ENCODE measurements at regions not wholly inside any gene's neighbourhood (a gene's known extent, or its start where the extent isn't known, plus 50 kb on each side); places are given as distances from the start of the nearest gene placed in this dataset.
A peak's percentile ranks its signal among the peaks of the same experiment; 100 is the strongest.

DNA sequence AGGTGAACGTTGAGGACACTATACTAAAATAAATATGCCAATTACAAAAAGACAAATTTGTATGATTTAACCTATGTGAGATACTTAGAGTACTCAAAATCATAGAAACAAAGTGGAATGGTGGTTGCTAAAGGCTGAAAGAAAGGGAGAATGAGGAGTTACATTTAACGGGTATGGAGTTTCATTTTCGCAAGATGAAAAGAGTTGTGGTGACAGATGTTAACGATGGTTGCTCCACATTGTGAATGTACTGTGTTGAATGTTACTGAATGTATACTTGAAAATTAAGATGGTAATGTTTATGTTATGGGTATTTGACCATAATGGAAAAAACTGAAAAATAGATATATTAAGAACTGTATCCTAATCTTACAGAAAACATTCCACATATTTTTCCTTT is 51.3 kb upstream of the MOCS2 start:
- Histone ChIP-seq H3K4me3 (ENCODE audit: low read depth in 1 of 3, low read length in 3 of 3) (no peak overlapping the region), H3K27me3 (ENCODE audit: control insufficient read depth in 3 of 3, insufficient read depth in 3 of 3, low read length in 3 of 3) (no peaks in the 10 kb centered on the region), H3K36me3 (ENCODE audit: control insufficient read depth in 3 of 3, insufficient read depth in 2 of 3, low read depth in 1 of 3, low read length in 3 of 3) (no peaks in the 10 kb centered on the region), H3K27ac (ENCODE audit: low read depth in 1 of 3, low read length in 2 of 3) (no peak overlapping the region), H3K9me3 (ENCODE audit: control insufficient read depth in 2 of 2, insufficient read depth in 1 of 2, low read depth in 1 of 2, low read length in 1 of 2) (no peaks in the 10 kb centered on the region), H3K4me1 (ENCODE audit: control insufficient read depth in 3 of 3, insufficient read depth in 2 of 3, low read depth in 1 of 3, low read length in 2 of 3) (peaks cover 0 to 5% (median 4%) of the 10 kb centered on the region in 3 donors)
- DNase-seq: no peak
- 61 to 66% (median 66%) methylated on average over 4 of the region's 4 CpGs for WGBS, 3 donors
- no peak for FAIRE-seq

DNA sequence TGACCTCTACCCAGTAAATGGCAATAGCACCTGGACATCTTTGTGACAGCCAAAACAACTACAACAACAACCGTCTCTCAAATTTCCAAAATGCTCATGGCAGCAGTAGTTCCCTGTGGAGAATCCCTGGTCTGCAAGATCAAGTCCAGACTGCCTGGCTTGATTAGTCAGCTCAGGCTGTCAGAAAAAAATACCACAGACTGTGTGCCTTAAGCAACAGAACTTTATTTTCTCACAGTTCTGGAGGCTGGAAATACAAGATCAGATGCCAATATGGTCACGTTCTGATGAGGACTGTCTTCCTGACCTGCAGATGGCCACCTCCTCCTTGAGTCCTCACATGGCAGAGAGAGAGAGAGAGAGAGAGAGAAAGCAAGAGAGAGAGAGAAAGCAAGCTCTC is 52.3 kb upstream of the MOCS2 start:
- no peaks in the 10 kb centered on the region for H3K36me3 ChIP-seq (ENCODE audit: control insufficient read depth in 3 of 3, insufficient read depth in 2 of 3, low read depth in 1 of 3, low read length in 3 of 3)
- H3K27me3 ChIP-seq (ENCODE audit: control insufficient read depth in 3 of 3, insufficient read depth in 3 of 3, low read length in 3 of 3): no peaks in the 10 kb centered on the region
- H3K27ac ChIP-seq (ENCODE audit: low read depth in 1 of 3, low read length in 2 of 3): no peak overlapping the region
- H3K9me3 ChIP-seq (ENCODE audit: control insufficient read depth in 2 of 2, insufficient read depth in 1 of 2, low read depth in 1 of 2, low read length in 1 of 2): no peaks in the 10 kb centered on the region
- H3K4me1 ChIP-seq (ENCODE audit: control insufficient read depth in 3 of 3, insufficient read depth in 2 of 3, low read depth in 1 of 3, low read length in 2 of 3): peaks cover 0 to 5% (median 4%) of the 10 kb centered on the region in 3 donors
- no peak overlapping the region for H3K4me3 ChIP-seq (ENCODE audit: low read depth in 1 of 3, low read length in 3 of 3)
- whole genome bisulfite sequencing, 3 donors: 69 to 83% (median 74%) methylated on average over 2 of the region's 2 CpGs
- FAIRE-seq (no peak), DNase-seq (no peak)

DNA sequence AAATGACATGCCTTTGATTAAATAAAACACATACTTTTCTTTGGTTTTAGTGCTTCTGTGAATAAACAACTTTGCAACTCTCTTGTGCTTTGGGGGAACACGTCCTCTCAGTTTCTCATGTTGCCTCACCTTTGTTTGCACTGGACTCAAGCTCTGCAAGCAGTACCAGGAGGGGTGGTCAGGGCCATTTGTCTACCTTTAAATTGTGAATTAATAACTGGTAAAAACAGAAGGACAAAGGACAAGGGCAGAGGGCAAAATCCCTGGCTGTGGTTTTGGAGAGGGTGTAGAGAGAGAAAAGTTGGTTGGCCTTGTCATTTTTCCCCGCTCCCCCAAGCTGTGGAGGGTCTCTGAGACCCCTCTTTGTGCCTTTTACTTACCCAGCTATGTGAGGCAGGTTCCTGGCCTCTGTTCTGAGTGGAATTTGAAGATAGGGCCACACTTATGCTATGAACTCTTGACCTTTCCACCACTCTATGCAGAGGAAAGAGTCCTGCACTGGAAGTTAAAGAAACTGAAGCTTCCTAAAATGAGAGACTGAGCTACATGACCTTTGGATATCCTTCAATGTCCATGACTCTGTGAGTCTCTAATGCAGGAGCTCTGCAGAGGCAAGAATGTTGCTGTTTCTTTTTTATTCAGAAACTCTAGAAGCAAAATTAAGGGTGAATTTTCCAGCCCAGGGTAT is 55.1 kb upstream of the MOCS2 start:
- no peak for FAIRE-seq
- Histone ChIP-seq H3K27me3 (ENCODE audit: control insufficient read depth in 3 of 3, insufficient read depth in 3 of 3, low read length in 3 of 3) (no peaks in the 10 kb centered on the region), H3K9me3 (ENCODE audit: control insufficient read depth in 2 of 2, insufficient read depth in 1 of 2, low read depth in 1 of 2, low read length in 1 of 2) (no peaks in the 10 kb centered on the region), H3K36me3 (ENCODE audit: control insufficient read depth in 3 of 3, insufficient read depth in 2 of 3, low read depth in 1 of 3, low read length in 3 of 3) (no peaks in the 10 kb centered on the region), H3K4me3 (ENCODE audit: low read depth in 1 of 3, low read length in 3 of 3) (no peak overlapping the region), H3K27ac (ENCODE audit: low read depth in 1 of 3, low read length in 2 of 3) (no peak overlapping the region), H3K4me1 (ENCODE audit: control insufficient read depth in 3 of 3, insufficient read depth in 2 of 3, low read depth in 1 of 3, low read length in 2 of 3) (peaks cover 0 to 5% (median 4%) of the 10 kb centered on the region in 3 donors)
- WGBS, 3 donors: 68 to 76% (median 75%) methylated on average over 2 of the region's 2 CpGs
- DNase-seq: no peak

DNA sequence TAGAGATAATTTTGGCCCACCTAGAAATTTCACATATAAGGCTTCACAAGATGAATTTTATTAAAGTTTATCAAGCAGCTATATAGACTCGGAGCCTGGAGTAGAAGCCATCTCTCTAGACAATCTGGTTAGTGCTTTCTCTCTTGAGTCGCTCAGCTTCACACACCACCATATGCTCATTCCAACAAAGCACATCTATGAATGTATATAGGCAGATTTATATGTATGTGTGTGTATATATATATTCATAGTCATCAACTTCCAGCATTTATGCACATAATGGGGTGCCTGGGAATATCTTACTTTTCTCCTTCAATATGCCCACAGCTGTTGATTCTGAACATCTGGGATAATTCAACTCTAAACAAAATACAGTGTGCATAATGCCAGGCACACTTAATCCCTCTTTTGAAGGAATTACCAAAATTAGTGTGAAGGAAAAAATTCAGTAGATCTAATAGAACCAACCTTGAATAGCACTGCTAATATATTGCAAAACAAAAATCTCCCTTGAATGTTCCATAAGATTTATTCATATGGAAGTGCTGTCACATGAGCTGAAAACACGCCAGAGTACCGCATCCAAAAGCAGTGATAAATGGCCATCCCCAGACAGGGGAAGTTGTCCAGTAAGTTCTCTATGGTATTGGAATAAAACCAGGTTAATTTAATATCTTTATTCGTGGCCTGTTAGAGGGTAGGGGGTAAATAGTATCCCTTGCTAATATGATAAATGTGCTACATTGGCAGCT is 56.0 kb upstream of the MOCS2 start:
- WGBS, 3 donors: 68 to 82% (median 81%) methylated on average over 5 of the region's 5 CpGs

DNA sequence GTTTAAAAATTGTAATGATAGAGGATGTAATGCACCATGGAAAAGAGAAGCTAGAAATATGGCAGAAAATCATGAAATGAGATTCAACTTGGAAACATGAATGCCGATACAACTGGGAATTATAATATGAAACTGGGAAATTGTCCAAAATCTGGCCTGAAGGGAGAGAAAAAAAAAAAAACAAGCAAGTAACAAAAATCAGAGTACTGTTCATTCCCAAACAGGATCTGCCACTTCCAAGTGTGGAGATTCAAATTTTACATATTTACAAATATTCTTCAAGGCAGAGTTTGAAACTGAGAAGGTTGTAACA is 56.6 kb upstream of the MOCS2 start:
- Histone ChIP-seq H3K4me3 (ENCODE audit: low read depth in 1 of 3, low read length in 3 of 3) (no peak overlapping the region), H3K36me3 (ENCODE audit: control insufficient read depth in 3 of 3, insufficient read depth in 2 of 3, low read depth in 1 of 3, low read length in 3 of 3) (no peaks in the 10 kb centered on the region), H3K27me3 (ENCODE audit: control insufficient read depth in 3 of 3, insufficient read depth in 3 of 3, low read length in 3 of 3) (no peaks in the 10 kb centered on the region), H3K4me1 (ENCODE audit: control insufficient read depth in 3 of 3, insufficient read depth in 2 of 3, low read depth in 1 of 3, low read length in 2 of 3) (peaks cover 0 to 5% (median 4%) of the 10 kb centered on the region in 3 donors), H3K27ac (ENCODE audit: low read depth in 1 of 3, low read length in 2 of 3) (no peak overlapping the region), H3K9me3 (ENCODE audit: control insufficient read depth in 2 of 2, insufficient read depth in 1 of 2, low read depth in 1 of 2, low read length in 1 of 2) (no peaks in the 10 kb centered on the region)
- 60 to 83% (median 70%) methylated on average over 1 of the region's 1 CpG for WGBS, 3 donors
- FAIRE-seq (no peak), DNase-seq (no peak)

More for the DNA sequence above, 56.0 kb upstream of the MOCS2 start:
- no peak for FAIRE-seq
- DNase-seq: no peak
- Histone ChIP-seq H3K27ac (ENCODE audit: low read depth in 1 of 3, low read length in 2 of 3) (no peak overlapping the region), H3K4me1 (ENCODE audit: control insufficient read depth in 3 of 3, insufficient read depth in 2 of 3, low read depth in 1 of 3, low read length in 2 of 3) (peaks cover 0 to 5% (median 4%) of the 10 kb centered on the region in 3 donors), H3K4me3 (ENCODE audit: low read depth in 1 of 3, low read length in 3 of 3) (no peak overlapping the region), H3K9me3 (ENCODE audit: control insufficient read depth in 2 of 2, insufficient read depth in 1 of 2, low read depth in 1 of 2, low read length in 1 of 2) (no peaks in the 10 kb centered on the region), H3K36me3 (ENCODE audit: control insufficient read depth in 3 of 3, insufficient read depth in 2 of 3, low read depth in 1 of 3, low read length in 3 of 3) (no peaks in the 10 kb centered on the region), H3K27me3 (ENCODE audit: control insufficient read depth in 3 of 3, insufficient read depth in 3 of 3, low read length in 3 of 3) (no peaks in the 10 kb centered on the region)

DNA sequence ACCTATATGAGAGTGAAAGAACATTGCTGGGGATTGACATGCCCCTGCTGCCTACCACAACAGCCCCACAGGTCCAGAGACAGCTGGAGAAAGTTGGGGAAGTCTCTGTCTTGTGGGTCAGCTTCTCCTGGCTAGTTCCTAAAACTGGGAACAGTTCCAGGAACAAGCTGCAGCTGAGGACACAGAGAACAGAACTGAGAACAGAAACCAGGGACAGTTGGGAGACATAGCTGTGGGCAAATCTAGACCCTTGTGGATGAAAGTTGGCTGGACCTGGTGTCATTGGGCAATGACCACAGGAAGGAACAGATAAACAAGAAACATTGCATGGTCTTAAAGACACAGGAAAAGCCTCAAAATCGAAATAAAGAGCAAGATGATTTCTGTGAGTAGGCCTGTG is 58.3 kb upstream of the MOCS2 start:
- DNase-seq (no peak), FAIRE-seq (no peak)
- H3K27ac ChIP-seq (ENCODE audit: low read depth in 1 of 3, low read length in 2 of 3): no peak overlapping the region
- peaks cover 0 to 5% (median 4%) of the 10 kb centered on the region in 3 donors for H3K4me1 ChIP-seq (ENCODE audit: control insufficient read depth in 3 of 3, insufficient read depth in 2 of 3, low read depth in 1 of 3, low read length in 2 of 3)
- no peaks in the 10 kb centered on the region for H3K27me3 ChIP-seq (ENCODE audit: control insufficient read depth in 3 of 3, insufficient read depth in 3 of 3, low read length in 3 of 3)
- no peak overlapping the region for H3K4me3 ChIP-seq (ENCODE audit: low read depth in 1 of 3, low read length in 3 of 3)
- no peaks in the 10 kb centered on the region for H3K36me3 ChIP-seq (ENCODE audit: control insufficient read depth in 3 of 3, insufficient read depth in 2 of 3, low read depth in 1 of 3, low read length in 3 of 3)
- no peaks in the 10 kb centered on the region for H3K9me3 ChIP-seq (ENCODE audit: control insufficient read depth in 2 of 2, insufficient read depth in 1 of 2, low read depth in 1 of 2, low read length in 1 of 2)
- WGBS, 3 donors: 39 to 63% (median 41%) methylated on average over 1 of the region's 1 CpG

DNA sequence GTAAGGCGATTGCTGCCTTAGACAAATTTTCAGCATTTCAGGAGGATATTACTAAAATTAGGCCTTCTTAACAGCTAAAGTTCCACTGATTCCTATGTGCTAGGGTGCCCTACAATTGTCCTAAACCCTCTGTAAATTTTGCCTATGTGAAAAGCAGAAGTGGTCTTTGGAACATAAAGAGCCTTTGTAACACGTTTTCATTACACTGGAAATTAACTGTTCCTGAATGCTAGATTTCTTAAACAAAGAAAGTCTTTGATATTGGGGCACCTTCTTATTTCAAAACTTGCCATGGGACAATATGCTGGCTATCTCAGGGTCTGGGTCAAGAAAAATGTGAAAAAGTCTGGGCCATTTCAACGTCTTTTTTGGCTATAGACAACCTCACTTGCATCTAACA is 60.4 kb upstream of the MOCS2 start:
- no peak for DNase-seq
- Histone ChIP-seq H3K27me3 (ENCODE audit: control insufficient read depth in 3 of 3, insufficient read depth in 3 of 3, low read length in 3 of 3) (peaks cover 0 to 3% (median 0%) of the 10 kb centered on the region in 3 donors), H3K9me3 (ENCODE audit: control insufficient read depth in 2 of 2, insufficient read depth in 1 of 2, low read depth in 1 of 2, low read length in 1 of 2) (no peaks in the 10 kb centered on the region), H3K27ac (ENCODE audit: low read depth in 1 of 3, low read length in 2 of 3) (no peak overlapping the region), H3K4me1 (ENCODE audit: control insufficient read depth in 3 of 3, insufficient read depth in 2 of 3, low read depth in 1 of 3, low read length in 2 of 3) (no peaks in the 10 kb centered on the region), H3K36me3 (ENCODE audit: control insufficient read depth in 3 of 3, insufficient read depth in 2 of 3, low read depth in 1 of 3, low read length in 3 of 3) (no peaks in the 10 kb centered on the region), H3K4me3 (ENCODE audit: low read depth in 1 of 3, low read length in 3 of 3) (no peak overlapping the region)
- FAIRE-seq: no peak
- 57 to 68% (median 59%) methylated on average over 3 of the region's 3 CpGs for WGBS, 3 donors

DNA sequence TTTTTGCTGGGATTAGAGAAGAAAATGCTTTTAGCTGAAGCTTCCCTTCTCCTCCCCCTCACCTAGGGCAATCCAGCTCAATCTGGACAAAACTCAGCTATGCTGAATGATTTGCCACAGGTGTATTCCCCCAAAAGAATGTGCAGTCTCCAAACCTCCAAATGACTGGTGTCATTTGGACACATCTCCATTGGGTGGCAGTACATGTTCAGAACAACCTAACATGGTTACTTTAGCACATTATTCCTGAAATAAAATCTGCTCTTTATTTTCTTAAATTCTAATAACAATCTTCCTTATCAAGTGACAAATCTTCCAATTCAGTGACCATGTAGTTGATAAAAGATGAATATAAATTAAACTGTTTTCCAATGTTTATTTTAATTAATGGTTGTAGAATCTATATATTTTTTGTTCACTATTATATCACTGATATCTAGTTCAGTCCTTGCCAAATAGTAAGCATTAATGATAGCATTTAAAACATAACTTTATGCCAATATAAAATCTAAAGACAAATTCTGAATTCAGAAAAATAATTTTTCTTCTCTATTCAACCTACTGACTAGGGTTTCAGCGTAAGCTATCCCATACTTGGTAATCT is 61.3 kb upstream of the MOCS2 start:
- no peaks in the 10 kb centered on the region for H3K4me1 ChIP-seq (ENCODE audit: control insufficient read depth in 3 of 3, insufficient read depth in 2 of 3, low read depth in 1 of 3, low read length in 2 of 3)
- DNase-seq (peak; percentile 18 to 37), FAIRE-seq (peak; percentile 19)
- no peaks in the 10 kb centered on the region for H3K36me3 ChIP-seq (ENCODE audit: control insufficient read depth in 3 of 3, insufficient read depth in 2 of 3, low read depth in 1 of 3, low read length in 3 of 3)
- no peak overlapping the region for H3K27ac ChIP-seq (ENCODE audit: low read depth in 1 of 3, low read length in 2 of 3)
- no peaks in the 10 kb centered on the region for H3K9me3 ChIP-seq (ENCODE audit: control insufficient read depth in 2 of 2, insufficient read depth in 1 of 2, low read depth in 1 of 2, low read length in 1 of 2)
- no peak overlapping the region for H3K4me3 ChIP-seq (ENCODE audit: low read depth in 1 of 3, low read length in 3 of 3)
- WGBS, 3 donors: 84 to 98% (median 91%) methylated on average over 1 of the region's 1 CpG
- H3K27me3 ChIP-seq (ENCODE audit: control insufficient read depth in 3 of 3, insufficient read depth in 3 of 3, low read length in 3 of 3): peaks cover 0 to 3% (median 0%) of the 10 kb centered on the region in 3 donors
